ENCODE measurements at regions not wholly inside any gene's neighbourhood (a gene's known extent, or its start where the extent isn't known, plus 50 kb on each side); places are given as distances from the start of the nearest gene placed in this dataset.

DNA sequence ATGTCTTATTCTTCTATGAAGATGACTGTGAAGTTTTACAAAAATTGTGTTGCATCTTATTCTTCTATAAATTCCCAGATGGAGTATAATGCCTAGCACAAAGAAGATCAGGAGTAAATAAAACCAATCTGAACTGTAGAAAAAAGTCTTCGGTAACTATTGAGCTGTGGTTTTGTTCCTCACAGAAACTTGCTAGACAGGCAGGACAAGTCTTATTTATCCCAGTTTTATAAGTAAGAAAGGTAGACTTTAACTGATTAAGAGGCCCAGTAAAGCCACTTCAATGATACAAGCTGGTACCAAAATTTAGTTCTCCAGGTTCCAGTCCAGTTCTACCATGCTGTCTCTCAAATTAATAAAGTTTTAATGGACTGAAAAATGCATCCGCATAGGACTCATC is 526.7 kb upstream of the SETBP1 start:
- TF ChIP-seq, protein P1, sequence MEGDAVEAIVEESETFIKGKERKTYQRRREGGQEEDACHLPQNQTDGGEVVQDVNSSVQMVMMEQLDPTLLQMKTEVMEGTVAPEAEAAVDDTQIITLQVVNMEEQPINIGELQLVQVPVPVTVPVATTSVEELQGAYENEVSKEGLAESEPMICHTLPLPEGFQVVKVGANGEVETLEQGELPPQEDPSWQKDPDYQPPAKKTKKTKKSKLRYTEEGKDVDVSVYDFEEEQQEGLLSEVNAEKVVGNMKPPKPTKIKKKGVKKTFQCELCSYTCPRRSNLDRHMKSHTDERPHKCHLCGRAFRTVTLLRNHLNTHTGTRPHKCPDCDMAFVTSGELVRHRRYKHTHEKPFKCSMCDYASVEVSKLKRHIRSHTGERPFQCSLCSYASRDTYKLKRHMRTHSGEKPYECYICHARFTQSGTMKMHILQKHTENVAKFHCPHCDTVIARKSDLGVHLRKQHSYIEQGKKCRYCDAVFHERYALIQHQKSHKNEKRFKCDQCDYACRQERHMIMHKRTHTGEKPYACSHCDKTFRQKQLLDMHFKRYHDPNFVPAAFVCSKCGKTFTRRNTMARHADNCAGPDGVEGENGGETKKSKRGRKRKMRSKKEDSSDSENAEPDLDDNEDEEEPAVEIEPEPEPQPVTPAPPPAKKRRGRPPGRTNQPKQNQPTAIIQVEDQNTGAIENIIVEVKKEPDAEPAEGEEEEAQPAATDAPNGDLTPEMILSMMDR (optimal IDR thresholded peaks at IDR 0.05 in 1 of 3, IDR thresholded peaks at IDR 0.05 in 1 of 3, conservative IDR thresholded peaks at IDR 0.05 in 1 of 3; ENCODE audit: extremely low read depth in 1 of 3, insufficient read depth in 2 of 3, low read length in 3 of 3) = no peak
- no peak for TF ChIP-seq EZH2 (IDR thresholded peaks at IDR 0.05; ENCODE audit: low read length)
- H3K27me3 ChIP-seq (ENCODE audit: control insufficient read depth, extremely low read depth, insufficient read depth, low read length) = no peaks in the 10 kb centered on the region
- H3K9me1 ChIP-seq (ENCODE audit: control insufficient read depth, extremely low read depth, insufficient read depth, low read length) = no peaks in the 10 kb centered on the region
- no peaks in the 10 kb centered on the region for H4K20me1 ChIP-seq (ENCODE audit: control insufficient read depth, extremely low read depth, insufficient read depth, low read length)
- H3K9me3 ChIP-seq (ENCODE audit: control insufficient read depth, low read depth, low read length) = no peaks in the 10 kb centered on the region
- H3K27ac ChIP-seq (ENCODE audit: control insufficient read depth, insufficient read depth, low read length) = no peak overlapping the region
- H3K79me2 ChIP-seq (ENCODE audit: control insufficient read depth, insufficient read depth, low read length) = no peaks in the 10 kb centered on the region
- H3K9ac ChIP-seq (ENCODE audit: control insufficient read depth, extremely low read depth, insufficient read depth, low read length) = no peak overlapping the region
- peaks cover 13% of the 10 kb centered on the region for H3K4me1 ChIP-seq (ENCODE audit: control insufficient read depth, extremely low read depth, insufficient read depth, low read length)
- no peak overlapping the region for H3K4me2 ChIP-seq (ENCODE audit: control insufficient read depth, extremely low read depth, insufficient read depth, low read depth, low read length)
- DNase-seq (ENCODE audit: low read depth, low spot score) (no peak), FAIRE-seq (no peak)
- no peak overlapping the region for H2AFZ ChIP-seq (ENCODE audit: control insufficient read depth, low read length)
- dilution Hi-C loops (cut with MboI; ENCODE audit: extremely low pct_ligation_motif_present, low sequenced_read_pairs) = no loop called here
- no peak overlapping the region for H3K4me3 ChIP-seq (ENCODE audit: control insufficient read depth in 2 of 3, extremely low read depth in 1 of 3, insufficient read depth in 2 of 3, low read depth in 1 of 3, low read length in 3 of 3)
- H3K36me3 ChIP-seq (ENCODE audit: control insufficient read depth in 2 of 2, extremely low read depth in 1 of 2, insufficient read depth in 2 of 2, low read length in 2 of 2) = no peaks in the 10 kb centered on the region

- FAIRE-seq (no peak), DNase-seq (ENCODE audit: low read depth, low spot score) (no peak)
- Histone ChIP-seq H3K36me3 (ENCODE audit: control insufficient read depth in 2 of 2, extremely low read depth in 1 of 2, insufficient read depth in 2 of 2, low read length in 2 of 2) (no peaks in the 10 kb centered on the region), H3K79me2 (ENCODE audit: control insufficient read depth, insufficient read depth, low read length) (no peaks in the 10 kb centered on the region), H3K9ac (ENCODE audit: control insufficient read depth, extremely low read depth, insufficient read depth, low read length) (no peak overlapping the region), H3K9me3 (ENCODE audit: control insufficient read depth, low read depth, low read length) (no peaks in the 10 kb centered on the region), H3K4me3 (ENCODE audit: control insufficient read depth in 2 of 3, extremely low read depth in 1 of 3, insufficient read depth in 2 of 3, low read depth in 1 of 3, low read length in 3 of 3) (no peak overlapping the region), H3K9me1 (ENCODE audit: control insufficient read depth, extremely low read depth, insufficient read depth, low read length) (no peaks in the 10 kb centered on the region), H2AFZ (ENCODE audit: control insufficient read depth, low read length) (no peak overlapping the region), H4K20me1 (ENCODE audit: control insufficient read depth, extremely low read depth, insufficient read depth, low read length) (no peaks in the 10 kb centered on the region), H3K27me3 (ENCODE audit: control insufficient read depth, extremely low read depth, insufficient read depth, low read length) (no peaks in the 10 kb centered on the region), H3K4me1 (ENCODE audit: control insufficient read depth, extremely low read depth, insufficient read depth, low read length) (no peaks in the 10 kb centered on the region), H3K4me2 (ENCODE audit: control insufficient read depth, extremely low read depth, insufficient read depth, low read depth, low read length) (no peak overlapping the region), H3K27ac (ENCODE audit: control insufficient read depth, insufficient read depth, low read length) (no peak overlapping the region)
- dilution Hi-C loops (cut with MboI; ENCODE audit: extremely low pct_ligation_motif_present, low sequenced_read_pairs) = no loop called here
- TF ChIP-seq, protein P1 (optimal IDR thresholded peaks at IDR 0.05 in 1 of 3, IDR thresholded peaks at IDR 0.05 in 1 of 3, conservative IDR thresholded peaks at IDR 0.05 in 1 of 3; ENCODE audit: extremely low read depth in 1 of 3, insufficient read depth in 2 of 3, low read length in 3 of 3) = no peak
- no peak for TF ChIP-seq EZH2 (IDR thresholded peaks at IDR 0.05; ENCODE audit: low read length)
Observed at GRCh38 chr18:44156126-44156525, 524.6 kb upstream of the SETBP1 start.

Data from keratinocyte (primary cell).